Stomach (tissue), 8 donors: ENCODE measurements at regions not wholly inside any gene's neighbourhood (a gene's known extent, or its start where the extent isn't known, plus 50 kb on each side); places are given as distances from the start of the nearest gene placed in this dataset.

ENCODE experiments used
- DNase-seq, 2 donors: peaks; one replicate each; pipeline versions ENCODE4 v3.0.0 to v3.0.0-alpha.2; 2013 to 2019
- H3K27ac ChIP-seq, 5 donors: fragments of 200-600 bp in 4 of 5; sonication (generic) in 4 of 5; one replicate each; pipeline ENCODE4 v1.5.1; 2013 to 2019; ENCODE audit warnings: mild to moderate bottlenecking in 1 of 5, moderate library complexity in 1 of 5
- H3K27me3 ChIP-seq, 3 donors: fragments of 200-600 bp; sonication (generic); one replicate each; pipeline ENCODE4 v1.5.1; 2017 to 2019; ENCODE audit warnings: mixed run types in 1 of 3
- H3K36me3 ChIP-seq, 4 donors: fragments of 200-600 bp; sonication (generic); 1 replicate in 3 of 4; 2 replicates in 1 of 4; pipeline ENCODE4 v1.5.1; 2016 to 2019
- H3K4me1 ChIP-seq, 4 donors: fragments of 200-600 bp; sonication (generic); one replicate each; pipeline ENCODE4 v1.5.1; 2016 to 2019
- H3K4me3 ChIP-seq, 4 donors: fragments of 200-600 bp; sonication (generic) in 3 of 4; one replicate each; pipeline ENCODE4 v1.5.1; 2016 to 2019; ENCODE audit warnings: mild to moderate bottlenecking in 1 of 4
- H3K9me3 ChIP-seq, 4 donors: fragments of 200-600 bp; sonication (generic); one replicate each; pipeline ENCODE4 v1.5.1; 2016 to 2019
- CTCF ChIP-seq, 7 experiments: fragments of 450-650 bp in 4 of 7; fragments of 200-600 bp in 3 of 7; sonication (generic) in 3 of 7; IDR thresholded peaks; one replicate each; pipeline ENCODE4 v1.5.1; 2016 to 2019; ENCODE audit warnings: antibody characterized with exemption in 7 of 7, control low read depth in 2 of 7, mild to moderate bottlenecking in 1 of 7
- EP300 ChIP-seq: sonication (generic); formaldehyde crosslinking; IDR thresholded peaks from one replicate; pipeline ENCODE4 v1.6.1; 2017; ENCODE audit warnings: antibody characterized with exemption
- POLR2A ChIP-seq, 4 donors: fragments of 450-650 bp; IDR thresholded peaks; one replicate each; pipeline ENCODE4 v1.6.1; 2016; ENCODE audit warnings: antibody characterized with exemption in 4 of 4, control low read depth in 2 of 4, mild to moderate bottlenecking in 1 of 4, moderate library complexity in 1 of 4
- POLR2AphosphoS5 ChIP-seq, 3 donors: sonication (generic); formaldehyde crosslinking; IDR thresholded peaks; one replicate each; pipeline ENCODE4 v1.6.1; 2016; ENCODE audit warnings: antibody characterized with exemption in 3 of 3
- WGBS, 5 donors: extraction: QIAGEN DNeasy Blood & Tissue Kit in 3 of 5; methylation state at CpG; one replicate each; pipeline versions ENCODE4 v1.1.5 to v1.1.7; 2013 to 2018; 5-methylcytosine and 5-hydroxymethylcytosine counted together
- intact Hi-C: fragments of 100-400 bp; cut with DNase I; formaldehyde crosslinking; loops from one replicate; pipeline ENCODE4 v1.15.1; 2023; ENCODE audit warnings: low total_unique reads
- donor health status: healthy with polysubstance abuse.
- donor health status: Bipolar disorder and iron deficiency.
- donor health status: healthy.

- TF ChIP-seq POLR2AphosphoS5 (IDR thresholded peaks at IDR 0.05) (no peak), CTCF (IDR thresholded peaks at IDR 0.05) (no peak), POLR2A (IDR thresholded peaks at IDR 0.05) (no peak), EP300 (no peak)
- 81 to 89% (median 83%) methylated on average over 2 of the region's 2 CpGs for WGBS, 5 donors
- intact Hi-C loops, result no loop called here
- Histone ChIP-seq H3K36me3 (no peaks in the 10 kb centered on the region), H3K4me3 (no peak overlapping the region), H3K4me1 (no peaks in the 10 kb centered on the region), H3K27ac (no peak overlapping the region), H3K27me3 (no peaks in the 10 kb centered on the region), H3K9me3 (peaks cover 0 to 54% (median 22%) of the 10 kb centered on the region in 4 donors)
- no peak for DNase-seq
Measured at GRCh38 chr14:27712364-27712763, 1054.2 kb upstream of the FOXG1 start.

- TF ChIP-seq EP300, result no peak
- TF ChIP-seq POLR2AphosphoS5 (IDR thresholded peaks at IDR 0.05), result no peak
- TF ChIP-seq CTCF (IDR thresholded peaks at IDR 0.05), result no peak
- no peak for TF ChIP-seq POLR2A (IDR thresholded peaks at IDR 0.05)
Measured at GRCh38 chr14:27715561-27715960, 1051.0 kb upstream of the FOXG1 start.

GRCh38 chr14:27721760-27722159 lies 1044.8 kb upstream of the FOXG1 start:
- no peaks in the 10 kb centered on the region for H3K27me3 ChIP-seq
- TF ChIP-seq EP300 (no peak), POLR2AphosphoS5 (IDR thresholded peaks at IDR 0.05) (no peak), POLR2A (IDR thresholded peaks at IDR 0.05) (no peak), CTCF (IDR thresholded peaks at IDR 0.05) (no peak)
- H3K27ac ChIP-seq, result no peak overlapping the region
- no peak for DNase-seq
- peaks cover 0 to 12% (median 0%) of the 10 kb centered on the region in 4 donors for H3K9me3 ChIP-seq
- no peaks in the 10 kb centered on the region for H3K4me1 ChIP-seq
- no peak overlapping the region for H3K4me3 ChIP-seq
- H3K36me3 ChIP-seq, result no peaks in the 10 kb centered on the region
- intact Hi-C loops, result no loop called here

More at GRCh38 chr14:27715561-27715960, 1051.0 kb upstream of the FOXG1 start:
- H3K4me3 ChIP-seq, result no peak overlapping the region
- no peaks in the 10 kb centered on the region for H3K4me1 ChIP-seq
- intact Hi-C loops, result no loop called here
- H3K9me3 ChIP-seq, result peaks cover 0 to 42% (median 9%) of the 10 kb centered on the region in 4 donors
- H3K27me3 ChIP-seq, result no peaks in the 10 kb centered on the region
- no peak for DNase-seq
- H3K27ac ChIP-seq, result no peak overlapping the region
- no peaks in the 10 kb centered on the region for H3K36me3 ChIP-seq

GRCh38 chr14:27725482-27725881 lies 1041.1 kb upstream of the FOXG1 start:
- WGBS, 5 donors, result 36 to 64% (median 54%) methylated on average over 4 of the region's 4 CpGs
- intact Hi-C loops, result no loop called here

More at GRCh38 chr14:27725482-27725881, 1041.1 kb upstream of the FOXG1 start:
- Histone ChIP-seq H3K4me1 (no peaks in the 10 kb centered on the region), H3K9me3 (no peaks in the 10 kb centered on the region), H3K27ac (no peak overlapping the region), H3K36me3 (no peaks in the 10 kb centered on the region), H3K27me3 (no peaks in the 10 kb centered on the region), H3K4me3 (no peak overlapping the region)
- DNase-seq, result no peak
- TF ChIP-seq CTCF (IDR thresholded peaks at IDR 0.05) (no peak), POLR2A (IDR thresholded peaks at IDR 0.05) (no peak)
